AG04449 (cell line): ENCODE measurements at regions not wholly inside any gene's neighbourhood (a gene's known extent, or its start where the extent isn't known, plus 50 kb on each side); places are given as distances from the start of the nearest gene placed in this dataset.
"Not testable (repeated sequence)": the region's sequence is repeated elsewhere in the genome, so short reads cannot be mapped to it uniquely, and the experiment has no call there.

ENCODE experiments used
- CTCF ChIA-PET: fragments of 350-600 bp; formaldehyde crosslinking; extraction: SDS; loops from one replicate; lab custom pipeline; 2021; ENCODE audit warnings: antibody characterized with exemption; lab: Yijun Ruan, JAX
- POLR2A ChIA-PET: fragments of 400-600, 350-600 bp; formaldehyde crosslinking; extraction: SDS; loops from one replicate; lab custom pipeline; 2020; ENCODE audit warnings: antibody characterized with exemption, inconsistent platforms; lab: Yijun Ruan, JAX
- DNase-seq: peaks from one replicate; pipeline ENCODE4 v3.0.0-alpha.2; 2010; ENCODE audit warnings: low read depth, low spot score
- H3K4me3 ChIP-seq: 2 replicates; pipeline ENCODE4 v1.5.1; 2011; ENCODE audit warnings: low read depth, mild to moderate bottlenecking, control low read depth, low read length
- CTCF ChIP-seq: IDR thresholded peaks from one replicate; pipeline ENCODE4 v1.5.1; 2011; ENCODE audit warnings: mild to moderate bottlenecking, moderate library complexity, low read length, control low read depth, inconsistent platforms; ENCODE audit not compliant: insufficient read depth; ENCODE audit errors: missing control alignments

- no peak for DNase-seq
- H3K4me3 ChIP-seq, result no peak overlapping the region
- ChIA-PET CTCF (interaction anchor here (1.2 kb wide), 1 partner anchor 10 kb away, joined by 4 read pairs; no protein-coding TSS in a partner anchor), POLR2A (no interaction called here)
- TF ChIP-seq CTCF, result no peak
Observed at GRCh38 chr1:29389533-29390041, 153.3 kb downstream of the PTPRU start.

- DNase-seq, result no peak
- H3K4me3 ChIP-seq, result no peak overlapping the region
- POLR2A ChIA-PET, result no interaction called here
- no peak for TF ChIP-seq CTCF
- CTCF ChIA-PET, result interaction anchor here (1.2 kb wide), 1 partner anchor 10 kb away, joined by 4 read pairs; no protein-coding TSS in a partner anchor
Observed at GRCh38 chr1:29388884-29389283, 152.6 kb downstream of the PTPRU start.

- DNase-seq, result no peak
- no peak for TF ChIP-seq CTCF
- CTCF ChIA-PET, result interaction anchor here (1.1 to 1.2 kb wide), 2 partner anchors 10 to 11 kb away, joined by 4 read pairs; no protein-coding TSS in a partner anchor
- no peak overlapping the region for H3K4me3 ChIP-seq
- POLR2A ChIA-PET, result no interaction called here
Observed at GRCh38 chr1:29388170-29388569, 151.8 kb downstream of the PTPRU start.

- TF ChIP-seq CTCF, result no peak
- no peak overlapping the region for H3K4me3 ChIP-seq
- DNase-seq, result no peak
- ChIA-PET CTCF (interaction anchor here (1.1 to 4.1 kb wide), 2 partner anchors 9 to 10 kb away, joined by 4 to 24 read pairs; no protein-coding TSS in a partner anchor), POLR2A (no interaction called here)
Observed at GRCh38 chr1:29387210-29387609, 150.9 kb downstream of the PTPRU start.

GRCh38 chr1:29386453-29386852, 150.1 kb downstream of the PTPRU start:
- DNase-seq, POLR2A ChIA-PET, H3K4me3 ChIP-seq: not testable (repeated sequence)
- CTCF ChIA-PET, result interaction anchor here (4.1 kb wide), 1 partner anchor 11 kb away, joined by 24 read pairs; no protein-coding TSS in a partner anchor

- POLR2A ChIA-PET, result no interaction called here
- no peak for DNase-seq
Observed at GRCh38 chr1:29385966-29386365, 149.6 kb downstream of the PTPRU start.

More at GRCh38 chr1:29385966-29386365, 149.6 kb downstream of the PTPRU start:
- CTCF ChIA-PET, result interaction anchor here (1.2 to 4.1 kb wide), 2 partner anchors 11 to 145 kb away, joined by 4 to 24 read pairs; no protein-coding TSS in a partner anchor
- TF ChIP-seq CTCF, result no peak
- H3K4me3 ChIP-seq, result no peak overlapping the region
